GM23338 (cell line): ENCODE measurements at regions not wholly inside any gene's neighbourhood (a gene's known extent, or its start where the extent isn't known, plus 50 kb on each side); places are given as distances from the start of the nearest gene placed in this dataset.

Experiments used
- ATAC-seq: fragments of 200-7000 bp; cut with Tn5 transposase; 3 replicates; pipeline ENCODE4 v1.9.1; 2020
- DNase-seq: peaks from one replicate; pipeline ENCODE4 v3.0.0-alpha.2; 2015; ENCODE audit warnings: low spot score
- H2AFZ ChIP-seq: fragments of 200-600 bp; sonication (generic); 2 replicates; pipeline ENCODE4 v1.8.0; 2016; ENCODE audit warnings: antibody characterized with exemption, mild to moderate bottlenecking, moderate library complexity
- H3F3A ChIP-seq: fragments of 200-600 bp; sonication (generic); replicated peaks from 2 replicates; pipeline ENCODE4 v1.8.0; 2017; ENCODE audit warnings: antibody characterized with exemption, mixed run types, low read depth
- H3K27ac ChIP-seq: fragments of 200-600 bp; sonication (generic); 2 replicates; pipeline ENCODE4 v1.6.1; 2016; ENCODE audit warnings: low read depth
- H3K27me3 ChIP-seq: fragments of 200-600 bp; sonication (generic); 2 replicates; pipeline ENCODE4 v1.8.0; 2016; ENCODE audit warnings: mild to moderate bottlenecking, mixed run types, moderate library complexity; ENCODE audit not compliant: insufficient read depth
- H3K36me3 ChIP-seq: fragments of 200-600 bp; sonication (generic); 2 replicates; pipeline ENCODE4 v1.8.0; 2016; ENCODE audit warnings: mild to moderate bottlenecking; ENCODE audit not compliant: insufficient read depth
- H3K4me1 ChIP-seq: fragments of 200-600 bp; sonication (generic); 2 replicates; pipeline ENCODE4 v1.8.0; 2016; ENCODE audit warnings: mild to moderate bottlenecking, moderate library complexity; ENCODE audit not compliant: insufficient read depth
- H3K4me2 ChIP-seq: fragments of 200-600 bp; sonication (generic); 2 replicates; pipeline ENCODE4 v1.7.1; 2017; ENCODE audit warnings: mixed run types
- H3K4me3 ChIP-seq: fragments of 200-600 bp; sonication (generic); 2 replicates; pipeline ENCODE4 v1.6.1; 2016; ENCODE audit warnings: mixed run types
- H3K79me2 ChIP-seq: fragments of 200-600 bp; sonication (generic); replicated peaks from 2 replicates; pipeline ENCODE4 v1.8.0; 2017; ENCODE audit warnings: mild to moderate bottlenecking; ENCODE audit not compliant: insufficient read depth
- H3K9me2 ChIP-seq: fragments of 200-600 bp; sonication (generic); 2 replicates; pipeline ENCODE4 v1.8.0; 2017; ENCODE audit not compliant: insufficient read depth
- H4K20me1 ChIP-seq: fragments of 200-600 bp; sonication (generic); replicated peaks from 2 replicates; pipeline ENCODE4 v1.8.0; 2017; ENCODE audit warnings: mild to moderate bottlenecking; ENCODE audit not compliant: insufficient read depth
- H3K27ac Mint-ChIP-seq: 2 replicates; pipeline ENCODE4 v1.8.0; 2020; ENCODE audit warnings: inconsistent platforms, mild to moderate bottlenecking, moderate library complexity, mixed read lengths
- H3K27me3 Mint-ChIP-seq: 3 replicates; pipeline ENCODE4 v1.8.0; 2022; ENCODE audit warnings: low read depth, mild to moderate bottlenecking, moderate library complexity, mixed read lengths, inconsistent platforms; ENCODE audit not compliant: insufficient read depth, poor library complexity
- H3K36me3 Mint-ChIP-seq: 3 replicates; pipeline ENCODE4 v1.8.0; 2021; ENCODE audit warnings: low read depth, mild to moderate bottlenecking, inconsistent platforms, moderate library complexity, mixed read lengths
- H3K4me1 Mint-ChIP-seq: 3 replicates; pipeline ENCODE4 v1.8.0; 2020; ENCODE audit warnings: mild to moderate bottlenecking, inconsistent platforms, mixed read lengths
- H3K4me3 Mint-ChIP-seq: 3 replicates; pipeline ENCODE4 v1.8.0; 2021; ENCODE audit warnings: moderate library complexity, mild to moderate bottlenecking, inconsistent platforms, mixed read lengths
- H3K9me3 Mint-ChIP-seq: 3 replicates; pipeline ENCODE4 v1.8.0; 2020; ENCODE audit warnings: moderate library complexity, mild to moderate bottlenecking, inconsistent platforms, mixed read lengths
- CREB1 ChIP-seq: fragments of 250-450 bp; sonication (Bioruptor Pico); IDR thresholded peaks from 2 replicates; pipeline ENCODE4 v1.5.0; 2020; ENCODE audit warnings: low read depth, mild to moderate bottlenecking, moderate library complexity
- CTCF ChIP-seq, 2 experiments: fragments of 200-600 bp in 1 of 2; sonication (generic) in 1 of 2; conservative IDR thresholded peaks; 2 replicates each; pipeline versions ENCODE4 v1.5.1 to v1.6.1; 2016 to 2017; ENCODE audit warnings: antibody characterized with exemption in 2 of 2, low read depth in 2 of 2, mild to moderate bottlenecking in 2 of 2, moderate library complexity in 1 of 2
- ETS1 ChIP-seq: IDR thresholded peaks from 2 replicates; pipeline ENCODE4 v1.6.1; 2016; ENCODE audit warnings: antibody characterized with exemption
- EZH2phosphoT487 ChIP-seq: fragments of 200-600 bp; sonication (generic); IDR thresholded peaks from one replicate; pipeline ENCODE4 v1.8.1; 2018; ENCODE audit warnings: antibody characterized with exemption; ENCODE audit not compliant: unreplicated experiment
- JUNB ChIP-seq: IDR thresholded peaks from one replicate; pipeline ENCODE4 v1.6.1; 2016; ENCODE audit warnings: antibody characterized with exemption; ENCODE audit not compliant: unreplicated experiment
- NANOG ChIP-seq: IDR thresholded peaks from 2 replicates; pipeline ENCODE4 v1.6.1; 2016; ENCODE audit warnings: antibody characterized with exemption, borderline replicate concordance
- ZNF114 ChIP-seq: fragments of 250-450 bp; sonication (Bioruptor Pico); IDR thresholded peaks from 2 replicates; pipeline ENCODE4 v1.5.0; 2020; ENCODE audit warnings: mild to moderate bottlenecking, moderate library complexity
- ZNF331 ChIP-seq: fragments of 250-450 bp; sonication (Bioruptor Pico); IDR thresholded peaks from 2 replicates; pipeline ENCODE4 v1.5.0; 2020; ENCODE audit warnings: low read depth, mild to moderate bottlenecking, moderate library complexity
- TF ChIP-seq, protein P1 (sequence below): IDR thresholded peaks from one replicate; pipeline ENCODE4 v1.6.1; 2018; ENCODE audit warnings: antibody characterized with exemption; ENCODE audit not compliant: unreplicated experiment

- TF ChIP-seq CTCF (conservative IDR thresholded peaks at IDR 0.05; ENCODE audit: low read depth in 2 of 2) (no peak), ZNF114 (CRISPR knock-in tag) (no peak), ETS1 (no peak), JUNB (no peak), ZNF331 (no peak), EZH2phosphoT487 (no peak), NANOG (no peak), CREB1 (CRISPR knock-in tag) (no peak)
Observed at GRCh38 chrX:22392133-22392948, 119.6 kb downstream of the CBLL2 start (continued).

DNA sequence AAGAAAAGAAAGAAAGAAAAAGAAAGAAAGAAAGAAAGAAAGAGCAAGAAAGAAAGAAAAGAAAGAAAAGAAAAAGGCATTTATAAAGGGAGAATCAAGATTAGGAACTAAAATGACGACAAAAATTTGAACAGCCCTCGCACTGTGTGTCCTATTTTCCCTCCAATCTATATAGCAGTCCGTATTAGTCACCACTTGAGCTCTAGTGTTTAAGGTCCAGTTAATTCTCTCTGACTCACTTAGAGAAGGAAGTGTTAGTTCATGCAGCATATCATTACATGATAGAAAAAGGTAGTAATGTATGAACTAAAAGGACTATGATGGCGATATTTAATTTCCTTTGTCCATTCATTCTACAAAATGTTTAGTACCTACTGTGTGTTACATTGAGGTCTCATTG is 122.7 kb downstream of the CBLL2 start:
- no peak for ATAC-seq
- Histone ChIP-seq H3K4me3 (no peak overlapping the region), H3K9me2 (no peaks in the 10 kb centered on the region), H3F3A (no peaks in the 10 kb centered on the region), H3K4me2 (no peak overlapping the region), H3K79me2 (no peaks in the 10 kb centered on the region), H4K20me1 (no peaks in the 10 kb centered on the region), H3K36me3 (no peaks in the 10 kb centered on the region), H3K27ac (no peak overlapping the region), H3K27me3 (no peaks in the 10 kb centered on the region), H2AFZ (no peak overlapping the region), H3K4me1 (no peaks in the 10 kb centered on the region)
- H3K36me3 Mint-ChIP-seq, result no peaks in the 10 kb centered on the region
- TF ChIP-seq, protein P1, sequence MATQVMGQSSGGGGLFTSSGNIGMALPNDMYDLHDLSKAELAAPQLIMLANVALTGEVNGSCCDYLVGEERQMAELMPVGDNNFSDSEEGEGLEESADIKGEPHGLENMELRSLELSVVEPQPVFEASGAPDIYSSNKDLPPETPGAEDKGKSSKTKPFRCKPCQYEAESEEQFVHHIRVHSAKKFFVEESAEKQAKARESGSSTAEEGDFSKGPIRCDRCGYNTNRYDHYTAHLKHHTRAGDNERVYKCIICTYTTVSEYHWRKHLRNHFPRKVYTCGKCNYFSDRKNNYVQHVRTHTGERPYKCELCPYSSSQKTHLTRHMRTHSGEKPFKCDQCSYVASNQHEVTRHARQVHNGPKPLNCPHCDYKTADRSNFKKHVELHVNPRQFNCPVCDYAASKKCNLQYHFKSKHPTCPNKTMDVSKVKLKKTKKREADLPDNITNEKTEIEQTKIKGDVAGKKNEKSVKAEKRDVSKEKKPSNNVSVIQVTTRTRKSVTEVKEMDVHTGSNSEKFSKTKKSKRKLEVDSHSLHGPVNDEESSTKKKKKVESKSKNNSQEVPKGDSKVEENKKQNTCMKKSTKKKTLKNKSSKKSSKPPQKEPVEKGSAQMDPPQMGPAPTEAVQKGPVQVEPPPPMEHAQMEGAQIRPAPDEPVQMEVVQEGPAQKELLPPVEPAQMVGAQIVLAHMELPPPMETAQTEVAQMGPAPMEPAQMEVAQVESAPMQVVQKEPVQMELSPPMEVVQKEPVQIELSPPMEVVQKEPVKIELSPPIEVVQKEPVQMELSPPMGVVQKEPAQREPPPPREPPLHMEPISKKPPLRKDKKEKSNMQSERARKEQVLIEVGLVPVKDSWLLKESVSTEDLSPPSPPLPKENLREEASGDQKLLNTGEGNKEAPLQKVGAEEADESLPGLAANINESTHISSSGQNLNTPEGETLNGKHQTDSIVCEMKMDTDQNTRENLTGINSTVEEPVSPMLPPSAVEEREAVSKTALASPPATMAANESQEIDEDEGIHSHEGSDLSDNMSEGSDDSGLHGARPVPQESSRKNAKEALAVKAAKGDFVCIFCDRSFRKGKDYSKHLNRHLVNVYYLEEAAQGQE, result no peak
- peaks cover 2% of the 10 kb centered on the region for H3K27me3 Mint-ChIP-seq
- H3K27ac Mint-ChIP-seq, result no peak overlapping the region
- no peaks in the 10 kb centered on the region for H3K9me3 Mint-ChIP-seq
- H3K4me1 Mint-ChIP-seq, result no peaks in the 10 kb centered on the region
- DNase-seq, result no peak
- H3K4me3 Mint-ChIP-seq, result no peak overlapping the region
